GM12878 (cell line): ENCODE measurements at regions not wholly inside any gene's neighbourhood (a gene's known extent, or its start where the extent isn't known, plus 50 kb on each side); places are given as distances from the start of the nearest gene placed in this dataset.

ENCODE experiments used
- CHD2 ChIP-seq: IDR thresholded peaks from 2 replicates; pipeline ENCODE4 v1.6.1; 2011; ENCODE audit warnings: low read depth, low read length, improper control_type of control experiment, borderline replicate concordance
- HDAC6 ChIP-seq: fragments of 200-600 bp; sonication (generic); IDR thresholded peaks from one replicate; pipeline ENCODE4 v1.8.0; 2017; ENCODE audit warnings: antibody characterized with exemption; ENCODE audit not compliant: unreplicated experiment
- IRF4 ChIP-seq: IDR thresholded peaks from 2 replicates; pipeline ENCODE4 v1.6.1; 2011; ENCODE audit warnings: low read depth, low read length
- KAT2A ChIP-seq: conservative IDR thresholded peaks from 2 replicates; pipeline ENCODE4 v1.6.1; 2011; ENCODE audit warnings: low read depth, low read length; ENCODE audit not compliant: control insufficient read depth
- MYB ChIP-seq: fragments of 150-350 bp; IDR thresholded peaks from 2 replicates; pipeline ENCODE4 v1.6.1; 2014; ENCODE audit warnings: mild to moderate bottlenecking, low read depth, low read length, borderline replicate concordance
- POU2F2 ChIP-seq: IDR thresholded peaks from 3 replicates; pipeline ENCODE4 v1.6.1; 2011; ENCODE audit warnings: low read depth, mild to moderate bottlenecking, low read length, borderline replicate concordance
- RAD51 ChIP-seq: fragments of 450-650 bp; IDR thresholded peaks from 2 replicates; pipeline ENCODE4 v1.6.1; 2016; ENCODE audit warnings: moderate library complexity, mild to moderate bottlenecking, inconsistent platforms
- TAF1 ChIP-seq: IDR thresholded peaks from 2 replicates; pipeline ENCODE4 v1.6.1; 2011; ENCODE audit warnings: mild to moderate bottlenecking, low read depth, low read length, borderline replicate concordance
- TARDBP ChIP-seq: IDR thresholded peaks from 2 replicates; pipeline ENCODE4 v1.6.1; 2016; ENCODE audit warnings: borderline replicate concordance
- TBL1XR1 ChIP-seq: IDR thresholded peaks from 2 replicates; pipeline ENCODE4 v1.6.1; 2012; ENCODE audit warnings: low read depth, low read length, improper control_type of control experiment
- ZNF622 ChIP-seq: fragments of 450-650 bp; IDR thresholded peaks from 2 replicates; pipeline ENCODE4 v1.6.1; 2017; ENCODE audit warnings: mild to moderate bottlenecking, inconsistent platforms
- TF ChIP-seq, protein P1 (sequence below), 3 experiments: IDR thresholded peaks in 2 of 3; conservative IDR thresholded peaks in 1 of 3; 2 replicates each; pipeline ENCODE4 v1.5.1; 2011; ENCODE audit warnings: low read depth in 3 of 3, low read length in 3 of 3, mild to moderate bottlenecking in 3 of 3, control low read depth in 2 of 3, moderate library complexity in 2 of 3, inconsistent platforms in 1 of 3, mixed read lengths in 1 of 3; ENCODE audit not compliant: control insufficient read depth in 2 of 3, insufficient read depth in 1 of 3; ENCODE audit errors: extremely low read depth in 1 of 3
- TF ChIP-seq, protein P2 (sequence below): fragments of 450-650 bp; formaldehyde crosslinking; IDR thresholded peaks from 2 replicates; pipeline ENCODE4 v1.4.0; 2022; ENCODE audit warnings: mild to moderate bottlenecking, moderate library complexity

DNA sequence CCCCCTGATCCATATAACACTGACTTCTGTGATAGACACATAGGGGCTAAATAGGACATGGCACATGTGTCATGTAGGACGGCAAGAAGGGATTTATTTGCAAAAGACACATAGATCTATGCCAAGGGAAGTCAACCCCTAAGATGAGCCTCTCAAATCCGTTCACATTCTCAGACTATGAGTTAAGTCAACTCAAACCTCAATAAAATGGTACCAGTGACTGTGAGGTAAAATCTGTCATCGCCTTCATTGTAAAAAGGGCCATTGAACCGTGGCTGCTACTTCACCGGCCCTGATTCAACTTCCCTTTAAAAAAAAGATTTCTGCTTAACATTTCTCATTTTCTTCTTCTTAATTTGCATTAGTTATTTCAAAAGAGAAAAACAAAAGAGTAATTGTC lies 144.0 kb downstream of the ZNF281 start (continued):
- TF ChIP-seq, protein P1, sequence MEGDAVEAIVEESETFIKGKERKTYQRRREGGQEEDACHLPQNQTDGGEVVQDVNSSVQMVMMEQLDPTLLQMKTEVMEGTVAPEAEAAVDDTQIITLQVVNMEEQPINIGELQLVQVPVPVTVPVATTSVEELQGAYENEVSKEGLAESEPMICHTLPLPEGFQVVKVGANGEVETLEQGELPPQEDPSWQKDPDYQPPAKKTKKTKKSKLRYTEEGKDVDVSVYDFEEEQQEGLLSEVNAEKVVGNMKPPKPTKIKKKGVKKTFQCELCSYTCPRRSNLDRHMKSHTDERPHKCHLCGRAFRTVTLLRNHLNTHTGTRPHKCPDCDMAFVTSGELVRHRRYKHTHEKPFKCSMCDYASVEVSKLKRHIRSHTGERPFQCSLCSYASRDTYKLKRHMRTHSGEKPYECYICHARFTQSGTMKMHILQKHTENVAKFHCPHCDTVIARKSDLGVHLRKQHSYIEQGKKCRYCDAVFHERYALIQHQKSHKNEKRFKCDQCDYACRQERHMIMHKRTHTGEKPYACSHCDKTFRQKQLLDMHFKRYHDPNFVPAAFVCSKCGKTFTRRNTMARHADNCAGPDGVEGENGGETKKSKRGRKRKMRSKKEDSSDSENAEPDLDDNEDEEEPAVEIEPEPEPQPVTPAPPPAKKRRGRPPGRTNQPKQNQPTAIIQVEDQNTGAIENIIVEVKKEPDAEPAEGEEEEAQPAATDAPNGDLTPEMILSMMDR (IDR thresholded peaks at IDR 0.05 in 2 of 3, conservative IDR thresholded peaks at IDR 0.05 in 1 of 3; ENCODE audit: control insufficient read depth in 2 of 3, extremely low read depth in 1 of 3, insufficient read depth in 1 of 3, low read depth in 3 of 3, low read length in 3 of 3), result no peak
- TF ChIP-seq ZNF622 (no peak), RAD51 (no peak), KAT2A (no peak), CHD2 (no peak), HDAC6 (no peak), TBL1XR1 (no peak), MYB (no peak), TARDBP (no peak), POU2F2 (no peak), TAF1 (no peak), IRF4 (no peak)
- TF ChIP-seq, protein P2, sequence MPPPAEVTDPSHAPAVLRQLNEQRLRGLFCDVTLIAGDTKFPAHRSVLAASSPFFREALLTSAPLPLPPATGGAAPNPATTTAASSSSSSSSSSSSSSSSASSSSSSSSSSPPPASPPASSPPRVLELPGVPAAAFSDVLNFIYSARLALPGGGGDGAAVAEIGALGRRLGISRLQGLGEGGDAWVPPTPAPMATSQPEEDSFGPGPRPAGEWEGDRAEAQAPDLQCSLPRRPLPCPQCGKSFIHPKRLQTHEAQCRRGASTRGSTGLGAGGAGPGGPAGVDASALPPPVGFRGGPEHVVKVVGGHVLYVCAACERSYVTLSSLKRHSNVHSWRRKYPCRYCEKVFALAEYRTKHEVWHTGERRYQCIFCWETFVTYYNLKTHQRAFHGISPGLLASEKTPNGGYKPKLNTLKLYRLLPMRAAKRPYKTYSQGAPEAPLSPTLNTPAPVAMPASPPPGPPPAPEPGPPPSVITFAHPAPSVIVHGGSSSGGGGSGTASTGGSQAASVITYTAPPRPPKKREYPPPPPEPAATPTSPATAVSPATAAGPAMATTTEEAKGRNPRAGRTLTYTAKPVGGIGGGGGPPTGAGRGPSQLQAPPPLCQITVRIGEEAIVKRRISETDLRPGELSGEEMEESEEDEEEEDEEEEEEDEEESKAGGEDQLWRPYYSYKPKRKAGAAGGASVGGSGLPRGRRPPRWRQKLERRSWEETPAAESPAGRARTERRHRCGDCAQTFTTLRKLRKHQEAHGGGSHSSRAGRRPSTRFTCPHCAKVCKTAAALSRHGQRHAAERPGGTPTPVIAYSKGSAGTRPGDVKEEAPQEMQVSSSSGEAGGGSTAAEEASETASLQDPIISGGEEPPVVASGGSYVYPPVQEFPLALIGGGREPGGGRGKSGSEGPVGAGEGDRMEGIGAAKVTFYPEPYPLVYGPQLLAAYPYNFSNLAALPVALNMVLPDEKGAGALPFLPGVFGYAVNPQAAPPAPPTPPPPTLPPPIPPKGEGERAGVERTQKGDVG (CRISPR knock-in tag), result no peak
